HG03060 (cell line): ENCODE measurements at regions not wholly inside any gene's neighbourhood (a gene's known extent, or its start where the extent isn't known, plus 50 kb on each side); places are given as distances from the start of the nearest gene placed in this dataset.

Source experiments
- ATAC-seq: cut with Tn5 transposase; IDR thresholded peaks from one replicate; pipeline ENCODE4 v1.9.1; 2021; ENCODE audit warnings: low read depth, moderate number of reproducible peaks; ENCODE audit not compliant: unreplicated experiment

DNA sequence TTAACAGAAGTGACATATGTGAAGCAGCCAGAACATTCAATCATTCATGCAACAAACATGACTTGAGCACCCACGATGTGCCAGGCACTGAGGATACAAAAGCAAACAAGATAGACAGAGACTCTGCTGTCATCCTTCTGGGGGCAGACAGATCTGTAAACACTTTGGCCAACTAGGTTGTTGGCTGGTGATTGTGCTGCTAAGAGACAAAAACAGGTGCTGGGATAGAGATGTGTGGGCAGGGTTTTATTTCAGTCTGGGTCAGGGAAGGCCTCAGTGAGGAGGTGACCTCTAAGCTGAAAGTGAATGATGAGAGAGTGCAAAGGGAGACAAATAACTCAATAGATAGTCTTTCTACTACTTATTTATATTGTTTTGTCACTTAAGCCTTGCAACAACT is 147.0 kb upstream of the VEPH1 start:
- ATAC-seq, result no peak

DNA sequence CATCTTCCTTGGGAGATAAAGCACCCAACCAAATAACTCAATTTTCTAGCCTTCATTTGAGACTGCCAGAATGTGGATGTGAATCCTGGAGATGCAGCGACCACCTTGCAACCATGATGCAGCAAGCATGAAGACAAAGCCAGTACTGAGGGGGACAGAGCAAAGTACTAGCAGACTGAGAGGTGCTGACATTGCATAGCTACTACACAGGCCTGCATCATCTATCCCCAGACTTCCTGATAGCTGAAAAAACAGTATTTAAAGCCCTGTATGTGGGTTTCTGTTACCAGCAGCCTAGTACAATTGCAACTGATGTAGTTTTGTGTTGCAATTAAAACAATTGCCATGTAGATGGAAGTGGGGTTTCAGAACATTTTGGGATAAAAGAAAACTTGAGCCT is 146.3 kb upstream of the VEPH1 start:
- ATAC-seq, result no peak

- no peak for ATAC-seq
These were observed 144.6 kb upstream of the VEPH1 start for GRCh38 chr3:157647820-157648219.

DNA sequence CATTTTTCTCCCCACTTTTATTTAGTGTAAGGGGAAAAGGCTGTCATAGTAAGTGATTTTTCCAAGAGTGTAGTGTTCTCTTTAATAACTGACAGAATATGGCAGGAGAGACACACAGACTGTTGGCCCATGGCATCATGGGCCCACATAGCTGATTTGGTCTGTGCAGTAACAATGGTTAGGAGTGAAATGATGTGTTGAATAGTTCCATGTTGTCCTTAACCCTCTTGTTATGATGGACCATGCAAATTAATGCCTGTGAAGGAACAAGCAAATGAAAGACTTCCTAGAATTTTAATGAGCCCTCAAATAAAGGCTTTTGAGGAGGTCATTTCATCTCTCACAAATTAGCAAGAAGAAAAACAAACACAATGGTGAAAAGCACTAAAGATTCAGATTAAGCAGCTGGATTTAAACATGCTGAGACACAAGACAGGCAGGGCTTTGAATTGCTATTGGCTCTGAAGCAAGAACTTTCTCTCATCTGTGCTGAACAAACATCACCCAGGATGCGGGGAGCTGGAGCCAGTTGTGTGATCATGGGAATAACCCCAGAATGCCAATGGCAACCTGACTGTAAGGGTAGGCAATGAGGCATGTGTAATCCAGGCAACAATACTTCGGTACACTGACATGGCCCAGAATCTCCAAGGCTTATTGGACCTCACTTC is 136.7 kb upstream of the VEPH1 start:
- ATAC-seq, result no peak

GRCh38 chr3:157637866-157638265 is 134.7 kb upstream of the VEPH1 start:
- ATAC-seq, result no peak

DNA sequence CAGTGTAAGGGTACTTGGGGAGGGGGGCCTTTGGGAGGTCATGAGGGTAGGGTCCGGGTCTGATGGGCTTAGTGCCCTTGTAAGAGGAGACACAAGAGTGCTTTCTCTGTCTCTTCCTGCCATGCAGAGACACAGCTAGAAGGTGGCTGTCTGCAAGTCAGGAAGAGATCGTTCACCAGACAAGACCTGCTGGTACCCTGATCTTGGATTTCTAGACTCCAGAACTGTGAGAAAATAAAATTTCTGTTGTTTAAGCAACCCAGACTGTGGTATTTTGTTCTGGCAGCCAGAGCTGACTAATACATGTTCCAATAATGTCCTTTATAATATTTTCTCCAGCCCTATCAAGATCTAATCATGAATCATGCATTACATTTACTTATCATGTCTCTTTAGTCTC is 130.0 kb upstream of the VEPH1 start:
- no peak for ATAC-seq

DNA sequence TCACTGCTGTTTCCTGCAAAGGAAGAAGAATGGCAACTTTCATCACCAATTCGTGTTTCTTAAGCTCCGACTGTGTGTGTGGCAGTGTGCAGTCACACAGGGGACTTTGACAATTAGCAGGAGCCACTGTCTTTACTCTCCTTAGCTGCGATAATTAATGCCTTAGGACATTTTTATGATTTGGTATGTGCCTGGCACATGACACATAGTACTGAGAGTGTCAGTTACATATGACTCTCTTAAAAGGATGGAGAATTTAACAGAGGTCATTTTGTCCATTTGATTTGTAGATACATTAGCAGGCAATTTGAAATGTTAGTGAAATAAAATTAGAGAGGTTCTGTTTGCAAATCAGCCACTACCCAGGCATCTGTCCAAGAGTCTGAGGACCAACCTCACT is 128.9 kb upstream of the VEPH1 start:
- ATAC-seq, result no peak

DNA sequence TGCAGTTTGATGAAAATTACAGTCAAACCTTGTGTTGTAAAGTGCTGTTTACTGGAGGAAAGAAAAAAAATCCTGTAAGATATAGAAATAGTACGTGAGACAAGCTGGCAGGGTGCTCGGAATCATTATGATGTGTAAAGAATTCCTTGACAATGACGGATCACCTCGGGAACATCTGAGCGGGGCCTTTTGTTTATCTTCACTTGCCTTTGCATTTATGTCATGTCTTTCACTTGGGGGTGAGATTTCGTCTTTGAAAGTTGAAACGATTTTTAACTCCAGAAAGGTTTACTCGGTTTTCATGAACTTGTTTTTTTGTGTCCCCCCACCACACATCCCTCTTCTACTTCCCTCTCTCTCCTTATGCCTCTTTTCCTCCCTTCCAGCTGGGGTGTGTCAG is 128.3 kb upstream of the VEPH1 start:
- no peak for ATAC-seq

GRCh38 chr3:157626817-157627216 is 123.6 kb upstream of the VEPH1 start:
- no peak for ATAC-seq

DNA sequence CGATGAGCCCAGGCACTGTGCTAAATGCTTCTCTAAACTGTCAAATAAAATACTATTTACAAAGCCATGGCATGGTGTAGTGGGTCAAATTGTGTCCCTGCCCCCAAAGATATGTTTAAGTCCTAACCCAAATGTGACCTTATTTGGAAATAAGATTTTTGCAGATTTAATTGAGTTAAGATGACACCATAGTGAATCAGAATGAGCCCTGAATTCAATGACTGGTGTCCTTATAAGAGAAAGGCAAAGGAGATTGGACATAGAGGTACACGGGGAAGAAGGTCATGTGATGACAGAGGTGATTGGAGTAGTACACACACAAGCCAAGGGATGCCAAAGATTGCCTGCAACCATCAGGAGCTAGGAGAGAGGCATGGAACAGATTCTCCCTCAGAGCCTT is 121.6 kb upstream of the VEPH1 start:
- no peak for ATAC-seq

DNA sequence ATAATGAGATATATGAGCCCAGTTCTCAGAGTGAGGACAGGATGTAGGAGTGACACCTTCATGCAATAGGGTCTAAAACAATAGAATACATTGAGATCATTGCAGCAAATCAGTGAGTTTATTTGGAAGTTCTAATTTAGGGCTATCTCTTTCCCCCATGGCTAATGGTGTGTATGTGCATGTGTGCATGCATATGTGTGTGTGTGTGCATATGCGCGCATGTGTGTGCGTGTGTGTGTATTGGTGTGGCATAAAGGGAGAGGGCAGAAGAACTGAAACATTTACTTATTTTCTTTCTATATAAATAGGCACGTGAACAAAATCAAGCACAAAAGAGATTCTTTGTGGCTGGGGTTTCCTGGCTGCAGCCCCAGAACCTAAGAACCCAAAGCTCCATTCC is 115.7 kb upstream of the VEPH1 start:
- no peak for ATAC-seq

DNA sequence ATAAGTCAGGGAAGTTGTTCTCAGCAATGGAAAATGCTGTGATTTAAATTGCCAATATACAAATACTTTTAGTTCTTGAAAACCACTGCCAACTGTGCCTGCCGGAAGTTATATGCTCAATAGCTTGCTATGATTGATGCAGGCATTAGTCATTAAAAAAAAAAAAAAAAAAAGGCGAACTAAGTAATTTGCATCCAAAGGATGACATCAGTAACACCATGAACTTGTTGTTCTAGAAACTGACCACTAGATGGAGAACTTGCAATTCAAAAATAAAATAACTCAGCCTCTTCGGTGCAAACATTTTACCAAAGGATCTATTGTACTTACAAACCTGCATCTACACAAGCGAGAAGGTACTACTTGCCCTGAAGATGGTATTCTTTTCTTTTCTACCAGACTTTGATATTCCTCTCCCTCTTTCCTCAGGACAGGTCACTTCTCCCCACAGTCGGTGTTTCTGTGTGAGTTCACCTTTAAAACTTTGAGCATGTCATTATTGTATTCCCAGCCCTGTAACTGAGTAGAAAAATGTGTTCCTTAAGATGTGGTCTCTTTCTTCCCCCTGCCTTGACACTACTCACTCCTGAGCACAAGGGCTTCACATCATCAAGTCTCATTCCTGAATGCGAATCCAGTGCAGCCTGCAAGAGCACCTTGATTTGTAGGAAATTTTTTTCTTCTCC is 115.0 kb upstream of the VEPH1 start:
- ATAC-seq, result peak; percentile 77

DNA sequence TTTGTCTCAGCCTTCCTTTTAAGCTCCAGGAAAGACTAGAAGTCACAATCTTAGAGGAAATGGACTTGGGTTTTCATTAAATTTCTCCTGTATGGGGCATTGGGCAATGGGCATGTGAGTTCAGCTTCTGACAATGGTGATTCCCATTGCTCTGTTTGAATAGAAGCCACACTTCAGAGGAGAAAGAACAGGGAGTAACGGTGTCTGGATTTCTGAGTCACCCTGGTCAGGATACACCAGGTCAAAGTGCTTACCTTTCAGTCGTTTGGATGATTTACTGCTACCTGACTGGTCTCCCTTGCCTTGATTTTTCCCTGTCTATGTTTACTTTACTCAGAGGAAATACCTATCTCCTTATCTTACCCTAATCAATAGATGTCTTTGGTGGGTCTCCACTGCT is 111.7 kb upstream of the VEPH1 start:
- ATAC-seq, result no peak

DNA sequence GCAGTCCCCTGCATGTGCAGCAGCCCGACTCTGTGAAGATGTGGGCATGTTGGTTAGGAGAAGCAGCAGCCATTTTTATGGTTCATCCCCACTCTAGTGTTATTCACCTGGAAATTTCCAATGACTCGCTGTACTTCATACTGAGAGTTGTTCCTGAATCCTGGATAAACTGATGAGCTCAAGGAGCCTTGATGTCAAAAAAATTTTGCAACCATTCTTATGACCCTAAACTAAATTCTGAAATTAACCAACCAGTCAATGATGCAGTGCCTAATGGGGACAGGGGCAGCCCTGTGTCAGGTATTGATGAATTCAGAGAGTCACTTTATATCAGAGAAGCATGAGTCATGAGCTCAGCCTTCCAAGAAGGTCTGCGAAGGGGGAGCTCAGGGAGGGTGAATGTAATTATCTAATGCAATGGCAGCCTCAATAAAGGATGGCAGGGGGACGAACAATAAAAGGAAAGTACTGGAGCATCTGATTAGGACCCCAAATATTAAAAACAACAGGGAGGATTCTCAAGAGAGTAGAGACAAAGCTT is 108.4 kb upstream of the VEPH1 start:
- ATAC-seq, result no peak

GRCh38 chr3:157610876-157611535 is 107.8 kb upstream of the VEPH1 start:
- ATAC-seq, result no peak

DNA sequence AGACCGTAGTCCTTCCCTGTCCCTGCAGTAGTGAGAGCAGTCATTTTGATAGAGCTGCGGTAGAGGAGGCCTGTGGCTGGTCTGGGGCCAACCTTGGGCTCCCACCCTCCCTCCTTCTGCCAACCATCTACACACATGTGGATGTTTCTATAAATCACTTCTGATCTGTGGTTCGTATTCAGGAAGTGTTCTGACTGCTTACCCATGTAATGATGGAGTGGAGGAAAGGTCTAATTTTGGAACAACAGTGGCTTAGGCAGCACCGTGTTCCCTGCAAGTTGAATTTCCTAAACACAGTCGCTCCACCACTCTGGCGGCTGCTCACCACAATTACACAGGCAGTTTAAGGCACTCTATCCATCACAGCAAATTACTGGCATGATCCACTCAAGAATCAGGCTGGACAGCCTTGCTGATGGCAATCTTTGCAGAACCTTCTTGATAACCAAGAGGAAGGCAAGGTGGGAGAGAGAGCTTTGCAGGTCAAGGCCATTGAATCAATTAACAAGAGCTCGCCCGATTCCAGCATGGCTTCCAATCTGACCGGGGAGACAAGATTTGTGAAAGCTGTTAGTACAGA is 104.7 kb upstream of the VEPH1 start:
- ATAC-seq, result no peak

DNA sequence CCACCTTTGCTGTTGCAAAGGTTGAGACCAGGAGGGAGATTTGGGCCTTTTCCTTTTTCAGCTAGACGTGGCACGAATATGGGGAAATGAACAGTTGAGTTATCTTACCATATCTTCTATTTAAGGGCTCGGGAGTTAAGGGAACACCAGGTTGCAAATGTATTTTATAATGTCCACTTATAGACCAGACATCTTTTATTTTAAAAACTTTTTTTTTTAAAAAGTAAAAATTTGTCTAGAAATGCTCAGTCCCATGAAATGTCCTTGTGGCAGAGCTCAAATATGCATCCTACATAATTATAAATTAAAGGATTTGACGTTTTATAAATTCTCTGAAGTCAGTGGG is 103.6 kb upstream of the VEPH1 start:
- ATAC-seq, result no peak

- peak; percentile 94 for ATAC-seq
These were observed 103.0 kb upstream of the VEPH1 start for GRCh38 chr3:157606011-157606851.

GRCh38 chr3:157605356-157605755 is 102.1 kb upstream of the VEPH1 start:
- no peak for ATAC-seq

DNA sequence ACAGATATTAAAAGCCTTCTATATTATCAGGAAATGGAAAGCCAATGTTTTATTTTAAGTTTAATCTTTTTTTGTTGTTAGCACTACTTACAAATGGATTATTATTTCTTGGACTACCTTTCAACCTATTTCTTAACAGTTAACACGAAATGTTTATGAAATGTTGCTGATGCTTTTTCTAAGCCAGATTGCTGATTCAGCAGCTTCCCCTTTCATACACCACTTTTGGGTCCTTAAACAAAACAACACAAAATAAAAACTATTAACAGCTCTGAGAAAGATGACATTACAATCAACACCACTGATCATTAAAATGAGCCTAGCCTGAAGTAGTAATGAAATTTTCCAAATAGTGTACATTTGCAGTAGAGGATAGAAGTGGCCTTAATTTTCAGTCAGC is 99.2 kb upstream of the VEPH1 start:
- no peak for ATAC-seq

DNA sequence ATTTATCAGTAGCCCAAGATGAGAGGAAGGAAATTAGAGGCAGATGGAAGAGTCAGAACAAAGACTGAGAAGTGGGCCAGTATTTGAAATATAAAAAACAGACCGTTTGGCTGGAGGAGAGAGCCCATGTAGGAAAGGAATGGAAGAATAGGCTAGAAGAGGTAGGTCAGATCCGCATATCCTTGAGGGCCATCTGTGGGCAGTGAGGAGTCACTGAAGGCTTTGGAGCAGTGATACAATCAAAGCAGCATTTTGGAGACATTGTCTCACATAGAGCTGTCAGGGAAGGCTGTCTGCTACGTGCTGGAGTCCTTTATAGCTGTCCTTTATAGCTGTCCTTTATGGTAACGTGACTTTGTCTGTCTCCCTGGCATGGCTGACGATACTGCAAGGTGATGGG is 92.0 kb upstream of the VEPH1 start:
- ATAC-seq, result no peak
